Immature natural killer cell (primary cell): ENCODE measurements at regions not wholly inside any gene's neighbourhood (a gene's known extent, or its start where the extent isn't known, plus 50 kb on each side); places are given as distances from the start of the nearest gene placed in this dataset.
"Not testable (repeated sequence)": the region's sequence is repeated elsewhere in the genome, so short reads cannot be mapped to it uniquely, and the experiment has no call there.

ENCODE experiments used
- DNase-seq, 3 donors: peaks; one replicate each; pipeline ENCODE4 v3.0.0; 2022; ENCODE audit warnings: mixed read lengths in 1 of 3
- H3K27ac Mint-ChIP-seq, 6 donors: one replicate each; pipeline ENCODE4 v1.8.0; 2020; ENCODE audit warnings: mixed read lengths in 6 of 6, mild to moderate bottlenecking in 5 of 6, inconsistent platforms in 4 of 6, moderate library complexity in 3 of 6
- H3K27me3 Mint-ChIP-seq, 3 donors: one replicate each; pipeline ENCODE4 v1.8.0; 2020 to 2021; ENCODE audit warnings: low read depth in 3 of 3, mild to moderate bottlenecking in 3 of 3, mixed read lengths in 3 of 3, moderate library complexity in 3 of 3, inconsistent platforms in 1 of 3
- H3K36me3 Mint-ChIP-seq, 3 donors: one replicate each; pipeline ENCODE4 v1.8.0; 2020; ENCODE audit warnings: mixed read lengths in 3 of 3, inconsistent platforms in 2 of 3, mild to moderate bottlenecking in 2 of 3
- H3K4me1 Mint-ChIP-seq, 2 donors: one replicate each; pipeline ENCODE4 v1.8.0; 2020; ENCODE audit warnings: inconsistent platforms in 2 of 2, mild to moderate bottlenecking in 2 of 2, mixed read lengths in 2 of 2, moderate library complexity in 1 of 2
- H3K4me3 Mint-ChIP-seq, 5 donors: one replicate each; pipeline ENCODE4 v1.8.0; 2020; ENCODE audit warnings: mild to moderate bottlenecking in 5 of 5, mixed read lengths in 5 of 5, inconsistent platforms in 3 of 5, moderate library complexity in 3 of 5
- H3K9me3 Mint-ChIP-seq, 6 donors: one replicate each; pipeline ENCODE4 v1.8.0; 2020; ENCODE audit warnings: mild to moderate bottlenecking in 6 of 6, mixed read lengths in 6 of 6, inconsistent platforms in 4 of 6, moderate library complexity in 3 of 6

DNA sequence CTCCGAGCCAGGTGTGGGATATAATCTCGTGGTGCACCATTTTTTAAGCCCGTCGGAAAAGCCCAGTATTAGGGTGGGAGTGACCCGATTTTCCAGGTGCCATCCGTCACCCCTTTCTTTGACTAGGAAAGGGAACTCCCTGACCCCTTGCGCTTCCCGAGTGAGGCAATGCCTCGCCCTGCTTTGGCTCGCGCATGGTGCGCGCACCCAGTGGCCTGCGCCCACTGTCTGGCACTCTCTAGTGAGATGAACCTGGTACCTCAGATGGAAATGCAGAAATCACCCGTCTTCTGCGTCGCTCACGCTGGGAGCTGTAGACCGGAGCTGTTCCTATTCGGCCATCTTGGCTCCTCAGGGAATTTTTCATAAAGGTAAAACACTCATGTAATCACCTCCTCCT lies 63.9 kb downstream of the RWDD3 start:
- not testable (repeated sequence) for H3K27ac Mint-ChIP-seq, H3K27me3 Mint-ChIP-seq, H3K36me3 Mint-ChIP-seq, H3K4me1 Mint-ChIP-seq, DNase-seq, H3K4me3 Mint-ChIP-seq
- peaks cover 0 to 15% (median 3%) of the 10 kb centered on the region in 6 donors for H3K9me3 Mint-ChIP-seq

DNA sequence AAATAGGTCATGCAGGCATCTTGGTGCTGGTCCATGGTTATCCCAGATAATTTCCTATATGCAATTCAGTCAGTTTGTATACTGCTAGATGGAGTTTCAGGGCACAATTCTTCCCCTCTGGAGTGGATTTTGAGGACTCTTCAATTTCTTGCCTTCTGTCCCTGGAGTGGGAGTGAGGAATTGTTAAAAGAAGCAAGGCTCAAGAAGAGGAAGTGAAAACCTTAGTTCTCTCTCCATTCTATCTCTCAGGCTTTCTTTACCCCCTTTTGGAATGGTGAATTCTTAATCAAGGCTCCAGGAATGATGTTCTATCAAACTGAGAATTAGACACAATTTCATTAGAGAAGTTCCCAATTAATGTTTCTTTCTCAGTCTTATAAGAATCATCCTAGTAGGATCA lies 67.1 kb downstream of the RWDD3 start:
- no peak overlapping the region for H3K27ac Mint-ChIP-seq
- peaks cover 0 to 1% (median 0%) of the 10 kb centered on the region in 3 donors for H3K27me3 Mint-ChIP-seq
- no peaks in the 10 kb centered on the region for H3K4me1 Mint-ChIP-seq
- H3K36me3 Mint-ChIP-seq, result no peaks in the 10 kb centered on the region
- no peak for DNase-seq
- peaks cover 0 to 15% (median 3%) of the 10 kb centered on the region in 6 donors for H3K9me3 Mint-ChIP-seq
- H3K4me3 Mint-ChIP-seq, result no peak overlapping the region

DNA sequence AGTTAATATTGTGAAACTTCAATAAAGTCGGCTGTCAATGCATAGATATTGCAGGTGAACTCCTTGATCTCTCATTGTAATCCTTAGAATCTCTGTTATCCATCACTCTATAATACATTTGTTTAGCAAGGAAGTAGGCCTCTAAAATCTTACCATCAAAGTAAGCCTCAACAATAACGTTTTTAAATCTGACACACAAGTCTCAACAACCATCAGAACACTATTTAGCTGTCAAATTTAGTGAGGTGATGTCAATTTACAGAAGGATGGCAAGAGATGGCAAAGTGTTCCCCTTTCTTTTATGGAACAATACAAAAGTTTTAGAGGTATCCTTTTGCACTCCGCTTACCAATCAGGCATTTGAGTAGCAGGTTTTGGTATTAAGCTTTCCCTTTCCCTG lies 67.6 kb downstream of the RWDD3 start:
- no peak for DNase-seq
- Mint-ChIP-seq H3K36me3 (no peaks in the 10 kb centered on the region), H3K27me3 (peaks cover 0 to 1% (median 0%) of the 10 kb centered on the region in 3 donors), H3K4me1 (no peaks in the 10 kb centered on the region), H3K9me3 (peaks cover 0 to 15% (median 3%) of the 10 kb centered on the region in 6 donors), H3K27ac (no peak overlapping the region), H3K4me3 (no peak overlapping the region)

DNA sequence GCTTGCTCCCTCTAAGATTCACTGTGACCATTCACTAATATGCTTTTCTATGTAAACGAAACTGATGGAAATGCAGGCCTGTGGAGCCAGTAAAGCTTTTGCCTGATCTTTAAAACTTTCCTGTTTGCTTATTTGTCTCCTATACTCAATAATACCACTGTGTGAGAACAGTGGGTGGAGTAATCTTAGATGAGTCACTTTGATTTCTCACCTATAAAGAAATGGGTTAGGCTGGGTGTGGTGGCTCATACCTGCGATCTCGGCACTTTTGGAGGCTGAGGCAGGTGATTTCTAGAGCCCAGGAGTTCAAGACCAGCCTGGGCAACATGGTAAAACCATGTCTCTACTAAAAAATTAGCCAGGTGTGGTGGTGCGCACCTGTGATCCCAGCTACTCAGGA lies 70.8 kb downstream of the RWDD3 start:
- H3K4me3 Mint-ChIP-seq, result no peak overlapping the region
- H3K27me3 Mint-ChIP-seq, result peaks cover 0 to 4% (median 0%) of the 10 kb centered on the region in 3 donors
- peaks cover 0 to 9% (median 2%) of the 10 kb centered on the region in 6 donors for H3K9me3 Mint-ChIP-seq
- no peak overlapping the region for H3K27ac Mint-ChIP-seq
- DNase-seq, result no peak
- H3K36me3 Mint-ChIP-seq, result no peaks in the 10 kb centered on the region
- H3K4me1 Mint-ChIP-seq, result no peaks in the 10 kb centered on the region

- no peaks in the 10 kb centered on the region for H3K4me1 Mint-ChIP-seq
- no peak for DNase-seq
- H3K27me3 Mint-ChIP-seq, result peaks cover 0 to 4% (median 0%) of the 10 kb centered on the region in 3 donors
- H3K4me3 Mint-ChIP-seq, result no peak overlapping the region
- no peaks in the 10 kb centered on the region for H3K36me3 Mint-ChIP-seq
- H3K9me3 Mint-ChIP-seq, result peaks cover 0 to 6% (median under 1%) of the 10 kb centered on the region in 6 donors
- H3K27ac Mint-ChIP-seq, result no peak overlapping the region
Measured at GRCh38 chr1:95308276-95309030, 74.4 kb downstream of the RWDD3 start.

GRCh38 chr1:95309031-95309471 lies 75.0 kb downstream of the RWDD3 start:
- no peak overlapping the region for H3K4me3 Mint-ChIP-seq
- H3K9me3 Mint-ChIP-seq, result peaks cover 0 to 6% (median 0%) of the 10 kb centered on the region in 6 donors
- peaks cover 0 to 3% (median 0%) of the 10 kb centered on the region in 3 donors for H3K27me3 Mint-ChIP-seq
- no peaks in the 10 kb centered on the region for H3K36me3 Mint-ChIP-seq
- H3K27ac Mint-ChIP-seq, result no peak overlapping the region
- no peak for DNase-seq
- H3K4me1 Mint-ChIP-seq, result no peaks in the 10 kb centered on the region

- H3K4me1 Mint-ChIP-seq, result no peaks in the 10 kb centered on the region
- H3K9me3 Mint-ChIP-seq, result peaks cover 0 to 6% (median 0%) of the 10 kb centered on the region in 6 donors
- no peak for DNase-seq
- H3K4me3 Mint-ChIP-seq, result no peak overlapping the region
- H3K36me3 Mint-ChIP-seq, result no peaks in the 10 kb centered on the region
- H3K27ac Mint-ChIP-seq, result no peak overlapping the region
- H3K27me3 Mint-ChIP-seq, result peaks cover 0 to 3% (median 0%) of the 10 kb centered on the region in 3 donors
Measured at GRCh38 chr1:95311014-95311413, 77.0 kb downstream of the RWDD3 start.

GRCh38 chr1:95311762-95312161 lies 77.8 kb downstream of the RWDD3 start:
- peaks cover 0 to 3% (median 2%) of the 10 kb centered on the region in 3 donors for H3K27me3 Mint-ChIP-seq
- peaks cover 0 to 7% (median under 1%) of the 10 kb centered on the region in 6 donors for H3K9me3 Mint-ChIP-seq
- no peaks in the 10 kb centered on the region for H3K4me1 Mint-ChIP-seq
- no peak overlapping the region for H3K4me3 Mint-ChIP-seq
- DNase-seq, result no peak
- no peaks in the 10 kb centered on the region for H3K36me3 Mint-ChIP-seq
- H3K27ac Mint-ChIP-seq, result no peak overlapping the region

DNA sequence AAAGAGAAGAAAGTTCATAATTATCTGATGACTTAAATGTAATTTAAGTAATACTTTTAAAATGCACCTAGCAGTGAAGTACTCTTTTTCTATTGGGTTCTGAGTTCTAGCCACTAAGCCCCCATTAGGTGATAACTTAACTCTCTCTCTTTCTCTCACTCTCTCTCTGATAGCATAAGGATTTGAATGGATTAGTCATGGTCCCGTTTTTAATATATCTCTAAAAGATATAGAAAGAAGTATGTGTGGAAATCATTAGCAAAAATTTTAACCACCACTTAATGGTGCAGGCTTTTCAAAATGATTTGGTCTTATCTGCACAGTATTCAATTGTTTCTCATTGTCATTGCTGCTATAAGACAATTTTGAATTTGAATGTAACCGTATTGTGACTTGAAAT lies 78.2 kb downstream of the RWDD3 start:
- H3K27ac Mint-ChIP-seq, result no peak overlapping the region
- peaks cover 0 to 8% (median under 1%) of the 10 kb centered on the region in 6 donors for H3K9me3 Mint-ChIP-seq
- H3K4me1 Mint-ChIP-seq, result no peaks in the 10 kb centered on the region
- no peak for DNase-seq
- peaks cover 0 to 3% (median 3%) of the 10 kb centered on the region in 3 donors for H3K27me3 Mint-ChIP-seq
- no peak overlapping the region for H3K4me3 Mint-ChIP-seq
- H3K36me3 Mint-ChIP-seq, result no peaks in the 10 kb centered on the region

DNA sequence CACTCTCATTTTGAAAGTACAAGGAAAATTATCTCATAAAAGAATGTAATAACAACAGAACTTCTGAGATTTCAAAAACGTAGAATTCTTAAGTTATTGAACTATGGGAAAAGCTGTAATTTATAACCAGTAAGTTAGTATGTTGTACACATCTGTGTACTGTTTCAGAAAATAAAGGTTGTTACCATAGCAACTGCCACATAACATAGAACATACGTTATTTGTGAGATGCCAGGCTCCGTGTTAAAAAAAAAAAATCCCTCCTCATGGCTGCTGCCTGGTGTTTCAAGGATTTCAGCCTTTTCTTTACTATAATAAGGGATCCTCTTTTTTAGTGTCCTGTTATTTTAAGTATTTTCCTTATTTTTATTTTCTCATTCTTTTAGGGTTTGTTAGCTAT lies 79.5 kb downstream of the RWDD3 start:
- H3K4me1 Mint-ChIP-seq, result no peaks in the 10 kb centered on the region
- no peaks in the 10 kb centered on the region for H3K36me3 Mint-ChIP-seq
- H3K9me3 Mint-ChIP-seq, result peaks cover 0 to 7% (median 0%) of the 10 kb centered on the region in 6 donors
- H3K27ac Mint-ChIP-seq, result no peak overlapping the region
- H3K4me3 Mint-ChIP-seq, result no peak overlapping the region
- H3K27me3 Mint-ChIP-seq, result peaks cover 0 to 3% (median 3%) of the 10 kb centered on the region in 3 donors
- no peak for DNase-seq

DNA sequence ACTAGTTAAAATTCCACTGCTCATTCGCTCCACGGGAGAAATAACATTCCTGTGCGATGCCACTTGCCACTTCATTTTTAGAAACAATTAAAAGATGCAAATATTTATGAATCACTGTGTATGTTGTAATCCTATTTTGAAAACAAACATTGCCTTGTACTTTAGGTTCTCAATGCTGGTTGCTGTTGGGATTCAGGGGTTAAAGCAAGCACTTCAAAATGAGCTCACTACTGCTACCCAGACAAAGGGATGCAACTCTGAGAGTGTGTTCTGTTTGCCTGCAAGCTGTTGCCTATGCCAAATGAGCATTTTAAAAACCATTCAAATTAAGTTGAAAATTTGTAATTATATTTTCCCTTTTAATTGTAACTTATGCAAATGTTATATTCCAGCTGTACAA lies 87.5 kb downstream of the RWDD3 start:
- Mint-ChIP-seq H3K27ac (no peak overlapping the region), H3K4me3 (no peak overlapping the region), H3K27me3 (peaks cover 0 to 5% (median 4%) of the 10 kb centered on the region in 3 donors), H3K9me3 (peaks cover under 1 to 15% (median 8%) of the 10 kb centered on the region in 6 donors), H3K36me3 (no peaks in the 10 kb centered on the region), H3K4me1 (no peaks in the 10 kb centered on the region)
- DNase-seq, result no peak

GRCh38 chr1:95323123-95323522 lies 89.1 kb downstream of the RWDD3 start:
- Mint-ChIP-seq H3K36me3 (no peaks in the 10 kb centered on the region), H3K4me1 (no peaks in the 10 kb centered on the region), H3K4me3 (no peak overlapping the region), H3K27ac (no peak overlapping the region), H3K27me3 (peaks cover 0 to 6% (median 2%) of the 10 kb centered on the region in 3 donors), H3K9me3 (peaks cover 0 to 16% (median 6%) of the 10 kb centered on the region in 6 donors)
- DNase-seq, result no peak

- H3K27ac Mint-ChIP-seq, result no peak overlapping the region
- H3K4me3 Mint-ChIP-seq, result no peak overlapping the region
- H3K36me3 Mint-ChIP-seq, result no peaks in the 10 kb centered on the region
- H3K4me1 Mint-ChIP-seq, result no peaks in the 10 kb centered on the region
- peaks cover 0 to 15% (median 4%) of the 10 kb centered on the region in 6 donors for H3K9me3 Mint-ChIP-seq
- DNase-seq, result no peak
- peaks cover 0 to 6% (median 0%) of the 10 kb centered on the region in 3 donors for H3K27me3 Mint-ChIP-seq
Measured at GRCh38 chr1:95325349-95325748, 91.3 kb downstream of the RWDD3 start.

DNA sequence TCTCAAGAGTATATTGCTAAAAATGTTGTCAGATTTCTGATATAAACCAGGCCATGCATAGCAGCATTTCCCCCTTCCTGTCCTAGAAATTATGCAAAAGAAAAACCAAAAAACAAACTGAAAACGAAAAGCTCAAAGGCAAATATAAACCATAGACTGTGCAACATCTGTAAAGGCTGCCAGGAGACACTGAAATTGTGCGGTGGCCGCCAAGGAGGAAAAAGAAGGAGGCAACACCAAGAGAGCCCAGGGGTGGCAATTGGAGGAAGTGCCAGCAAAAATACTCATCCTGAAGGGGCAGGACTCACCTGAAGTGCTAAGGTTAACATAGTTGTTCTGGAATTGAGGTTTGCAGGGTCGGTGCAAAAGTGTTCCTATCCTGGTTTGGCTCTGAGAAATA lies 92.0 kb downstream of the RWDD3 start:
- H3K27me3 Mint-ChIP-seq, result peaks cover 0 to 6% (median 0%) of the 10 kb centered on the region in 3 donors
- H3K4me3 Mint-ChIP-seq, result no peak overlapping the region
- H3K36me3 Mint-ChIP-seq, result no peaks in the 10 kb centered on the region
- H3K4me1 Mint-ChIP-seq, result no peaks in the 10 kb centered on the region
- H3K27ac Mint-ChIP-seq, result no peak overlapping the region
- DNase-seq, result no peak
- peaks cover 2 to 19% (median 4%) of the 10 kb centered on the region in 6 donors for H3K9me3 Mint-ChIP-seq
